B cell (primary cell): ENCODE measurements at regions not wholly inside any gene's neighbourhood (a gene's known extent, or its start where the extent isn't known, plus 50 kb on each side); places are given as distances from the start of the nearest gene placed in this dataset.

Experiments used
- ATAC-seq: fragments of 200-7000 bp; cut with Tn5 transposase; one replicate; pipeline ENCODE4 v1.10.0; 2021; ENCODE audit warnings: low read depth, mild to moderate bottlenecking, moderate number of reproducible peaks, moderate library complexity
- CTCF ChIA-PET: fragments of 350-600 bp; sonication (Branson Sonifier 250); formaldehyde crosslinking; loops from one replicate; lab custom pipeline; 2021; ENCODE audit warnings: antibody characterized with exemption, inconsistent platforms; lab: Charles Lee
- POLR2A ChIA-PET: fragments of 350-600 bp; sonication (Branson Sonifier 250); formaldehyde crosslinking; loops from one replicate; lab custom pipeline; 2021; ENCODE audit warnings: antibody characterized with exemption; lab: Charles Lee
- DNase-seq: peaks from one replicate; pipeline ENCODE4 v3.0.0; 2013
- H2AFZ ChIP-seq: 2 replicates; pipeline ENCODE4 v1.6.1; 2012; ENCODE audit warnings: mild to moderate bottlenecking, low read depth, low read length; ENCODE audit not compliant: insufficient read depth, poor library complexity, severe bottlenecking
- H3K27ac ChIP-seq, 2 donors: 1 replicate in 1 of 2; 2 replicates in 1 of 2; pipeline ENCODE4 v1.5.1; 2012 to 2013; ENCODE audit warnings: low read length in 2 of 2, mild to moderate bottlenecking in 2 of 2, moderate library complexity in 1 of 2
- H3K27me3 ChIP-seq, 4 experiments: fragments of 200-600 bp in 1 of 4; sonication (generic) in 1 of 4; replicated peaks in 1 of 4; 1 replicate in 2 of 4; 2 replicates in 2 of 4; pipeline versions ENCODE4 v1.6.1 to v1.7.0; 2013 to 2016; ENCODE audit warnings: low read length in 3 of 4, mild to moderate bottlenecking in 2 of 4, mixed read lengths in 1 of 4, moderate library complexity in 1 of 4; ENCODE audit not compliant: insufficient read depth in 4 of 4, control insufficient read depth in 3 of 4; ENCODE audit errors: control extremely low read depth in 1 of 4
- H3K36me3 ChIP-seq, 2 experiments: replicated peaks in 1 of 2; 1 replicate in 1 of 2; 2 replicates in 1 of 2; pipeline versions ENCODE4 v1.6.1 to v1.7.1; 2013; ENCODE audit warnings: low read length in 1 of 2; ENCODE audit not compliant: insufficient read depth in 2 of 2, control insufficient read depth in 1 of 2; ENCODE audit errors: control extremely low read depth in 1 of 2, extremely low read depth in 1 of 2
- H3K4me1 ChIP-seq, 2 donors: fragments of 200-600 bp in 1 of 2; sonication (generic) in 1 of 2; 1 replicate in 1 of 2; 2 replicates in 1 of 2; pipeline versions ENCODE4 v1.5.1 to v1.6.1; 2013 to 2017; ENCODE audit warnings: low read length in 2 of 2; ENCODE audit not compliant: control insufficient read depth in 2 of 2, insufficient read depth in 2 of 2
- H3K4me2 ChIP-seq: replicated peaks from 2 replicates; pipeline ENCODE3; 2012; ENCODE audit warnings: mild to moderate bottlenecking, low read depth, low read length; ENCODE audit not compliant: poor library complexity, severe bottlenecking
- H3K4me3 ChIP-seq, 5 experiments: fragments of 200-600 bp in 1 of 5; sonication (generic) in 1 of 5; 1 replicate in 3 of 5; 2 replicates in 2 of 5; pipeline versions ENCODE4 v1.5.1 to v1.7.0; 2011 to 2016; ENCODE audit warnings: low read length in 4 of 5, mild to moderate bottlenecking in 4 of 5, low read depth in 2 of 5, control low read depth in 1 of 5, moderate library complexity in 1 of 5; ENCODE audit not compliant: insufficient read depth in 1 of 5; ENCODE audit errors: control extremely low read depth in 1 of 5, extremely low read depth in 1 of 5
- H3K79me2 ChIP-seq: fragments of 200-600 bp; sonication (generic); one replicate; pipeline ENCODE4 v1.6.0; 2016; ENCODE audit warnings: low read length; ENCODE audit not compliant: control insufficient read depth, insufficient read depth
- H3K9ac ChIP-seq: fragments of 200-600 bp; sonication (generic); 2 replicates; pipeline ENCODE4 v1.6.1; 2017; ENCODE audit warnings: mild to moderate bottlenecking, low read length, moderate library complexity
- H3K9me3 ChIP-seq, 3 donors: one replicate each; pipeline versions ENCODE4 v1.6.1 to v1.7.1; 2013; ENCODE audit warnings: low read length in 2 of 3; ENCODE audit not compliant: control insufficient read depth in 2 of 3, insufficient read depth in 1 of 3; ENCODE audit errors: control extremely low read depth in 1 of 3
- H4K20me1 ChIP-seq: 2 replicates; pipeline ENCODE4 v1.6.0; 2012; ENCODE audit warnings: mild to moderate bottlenecking, low read length; ENCODE audit not compliant: insufficient read depth, control insufficient read depth, poor library complexity, severe bottlenecking
- H3K27ac Mint-ChIP-seq: one replicate; pipeline ENCODE4 v1.8.0; 2021; ENCODE audit warnings: mixed read lengths
- H3K27me3 Mint-ChIP-seq: one replicate; pipeline ENCODE4 v1.8.0; 2021; ENCODE audit warnings: mixed read lengths
- H3K4me1 Mint-ChIP-seq: one replicate; pipeline ENCODE4 v1.8.0; 2021; ENCODE audit warnings: mixed read lengths
- H3K4me3 Mint-ChIP-seq: one replicate; pipeline ENCODE4 v1.8.0; 2021; ENCODE audit warnings: mixed read lengths
- H3K9me3 Mint-ChIP-seq: one replicate; pipeline ENCODE4 v1.8.0; 2022; ENCODE audit warnings: mixed read lengths; ENCODE audit not compliant: insufficient read depth
- CTCF ChIP-seq: fragments of 200-600 bp; IDR thresholded peaks from one replicate; pipeline ENCODE4 v1.8.0; 2022; ENCODE audit warnings: antibody characterized with exemption, mild to moderate bottlenecking
- EZH2 ChIP-seq: IDR thresholded peaks from 2 replicates; pipeline ENCODE4 v1.6.1; 2012; ENCODE audit warnings: borderline replicate concordance, low read depth, mild to moderate bottlenecking, moderate library complexity, low read length; ENCODE audit not compliant: insufficient read depth, poor library complexity, severe bottlenecking
- WGBS: methylation state at CpG from one replicate; pipeline ENCODE4 v1.1.5; 2013; ENCODE audit warnings: missing lambda C conversion rate; ENCODE audit not compliant: insufficient coverage; 5-methylcytosine and 5-hydroxymethylcytosine counted together
- intact Hi-C: fragments of 100-400 bp; cut with micrococcal nuclease; formaldehyde crosslinking; loops from one replicate; pipeline ENCODE4 v1.10.0; 2022

- no peaks in the 10 kb centered on the region for H3K4me1 ChIP-seq
- peaks cover 12% of the 10 kb centered on the region for H3K27me3 Mint-ChIP-seq
- H3K27ac Mint-ChIP-seq: no peak overlapping the region
- no peak for DNase-seq
- H3K9me3 ChIP-seq: no peaks in the 10 kb centered on the region
- intact Hi-C loops: no loop called here
- H3K79me2 ChIP-seq: no peaks in the 10 kb centered on the region
- POLR2A ChIA-PET: no interaction called here
- H3K9me3 Mint-ChIP-seq: no peaks in the 10 kb centered on the region
- H3K4me3 ChIP-seq: no peak overlapping the region
- no peak overlapping the region for H3K4me3 Mint-ChIP-seq
- TF ChIP-seq EZH2 (no peak), CTCF (no peak)
- ATAC-seq: no peak
- CTCF ChIA-PET: no interaction called here
- no peak overlapping the region for H2AFZ ChIP-seq
- H3K27ac ChIP-seq: no peak overlapping the region
- no peaks in the 10 kb centered on the region for H3K4me1 Mint-ChIP-seq
- no peak overlapping the region for H3K9ac ChIP-seq
- H4K20me1 ChIP-seq: no peaks in the 10 kb centered on the region
- peaks cover 0 to 4% (median 2%) of the 10 kb centered on the region in 4 experiments for H3K27me3 ChIP-seq
- no peaks in the 10 kb centered on the region for H3K36me3 ChIP-seq
- H3K4me2 ChIP-seq: no peak overlapping the region
These were observed 226.8 kb upstream of the HMGA2 start for GRCh38 chr12:65597527-65597926.

- no peak for TF ChIP-seq CTCF
- TF ChIP-seq EZH2: no peak
- H3K27me3 ChIP-seq: peaks cover 0 to 4% (median 2%) of the 10 kb centered on the region in 4 experiments
- Mint-ChIP-seq H3K4me1 (no peaks in the 10 kb centered on the region), H3K27me3 (peaks cover 13% of the 10 kb centered on the region), H3K4me3 (no peak overlapping the region), H3K27ac (no peak overlapping the region), H3K9me3 (no peaks in the 10 kb centered on the region)
- no peak for DNase-seq
- no peak overlapping the region for H3K9ac ChIP-seq
- ChIA-PET POLR2A (no interaction called here), CTCF (no interaction called here)
- no peaks in the 10 kb centered on the region for H3K36me3 ChIP-seq
- intact Hi-C loops: no loop called here
- no peak overlapping the region for H3K4me2 ChIP-seq
- H3K4me1 ChIP-seq: no peaks in the 10 kb centered on the region
- H3K4me3 ChIP-seq: no peak overlapping the region
- ATAC-seq: no peak
- H4K20me1 ChIP-seq: no peaks in the 10 kb centered on the region
- H2AFZ ChIP-seq: no peak overlapping the region
- H3K79me2 ChIP-seq: no peaks in the 10 kb centered on the region
- no peak overlapping the region for H3K27ac ChIP-seq
- no peaks in the 10 kb centered on the region for H3K9me3 ChIP-seq
- WGBS: 80% methylated on average over 1 of the region's 1 CpG
These were observed 225.6 kb upstream of the HMGA2 start for GRCh38 chr12:65598688-65599087.
